ENCODE measurements at regions not wholly inside any gene's neighbourhood (a gene's known extent, or its start where the extent isn't known, plus 50 kb on each side); places are given as distances from the start of the nearest gene placed in this dataset.

DNA sequence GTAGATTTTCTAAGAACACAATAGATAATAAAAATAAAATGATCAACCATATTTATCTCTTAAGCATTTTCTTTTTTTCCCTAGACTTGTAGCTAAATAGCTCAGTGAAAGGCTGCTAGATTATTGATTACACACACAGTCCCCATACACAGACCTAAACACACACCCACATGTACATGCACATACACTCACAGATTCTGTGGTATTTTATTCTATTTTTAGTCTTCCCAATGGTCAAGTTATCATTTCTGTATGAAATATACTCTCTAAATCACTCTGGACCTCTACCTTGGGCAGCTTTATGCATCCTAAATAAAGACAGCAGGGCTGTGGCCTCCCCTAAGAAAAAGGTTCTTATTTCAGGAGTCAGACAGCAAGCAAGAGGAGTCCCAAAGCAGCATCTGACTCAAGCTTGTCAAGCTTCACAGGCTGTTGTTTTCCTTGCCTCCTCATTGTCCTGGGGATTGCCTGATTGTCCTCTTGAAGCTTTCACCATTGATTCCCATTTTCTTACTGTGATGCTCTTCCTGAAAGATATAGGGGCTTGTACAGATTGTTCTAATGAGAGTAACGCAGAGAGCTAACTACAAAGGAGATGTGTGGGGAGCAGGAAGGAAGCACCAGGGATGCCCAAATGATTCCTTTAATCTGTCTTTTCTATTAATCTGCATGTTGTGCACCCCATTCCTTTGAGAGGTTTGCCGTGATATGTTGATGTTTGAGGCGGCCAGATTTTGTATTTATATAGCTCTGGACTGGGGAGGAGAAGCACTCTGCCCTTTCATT, 986.5 kb downstream of the PCDH17 start:
- no peaks in the 10 kb centered on the region for H3K27me3 ChIP-seq

DNA sequence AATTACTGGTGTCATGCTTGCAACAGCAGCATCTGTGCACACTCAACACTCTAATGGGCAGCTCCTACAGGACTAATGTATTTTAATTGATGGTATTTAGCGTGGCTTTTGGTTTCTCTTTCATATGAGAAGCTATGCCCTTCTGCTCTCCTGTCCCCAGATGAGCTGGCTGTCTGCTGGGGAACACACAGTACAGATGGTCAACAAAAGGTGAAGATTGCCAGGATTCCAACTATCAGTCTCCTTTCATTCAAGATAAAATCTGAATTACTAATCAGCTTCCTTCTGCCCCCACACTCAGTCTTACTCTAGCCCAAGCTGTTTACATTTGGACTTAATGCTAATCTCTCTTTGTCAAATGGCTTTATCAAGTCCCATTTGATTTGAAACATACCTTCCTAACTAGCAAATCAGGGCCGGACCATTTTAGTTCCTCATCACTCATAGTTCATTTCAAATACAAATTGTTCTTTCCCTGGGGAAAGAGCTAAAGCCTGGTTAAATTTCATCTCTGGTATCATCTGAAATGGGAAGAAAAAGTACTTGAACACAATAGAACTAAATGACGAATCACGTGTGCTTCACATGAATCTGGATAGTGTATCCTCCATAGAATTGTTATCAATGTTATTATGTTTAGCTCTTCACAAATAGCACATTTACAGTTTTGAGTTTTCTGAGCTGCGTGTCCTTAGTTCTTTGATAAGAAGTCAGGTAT, 988.0 kb downstream of the PCDH17 start:
- no peaks in the 10 kb centered on the region for H3K4me1 ChIP-seq
- no peak for ATAC-seq
- WGBS, 2 donors: 30 to 32% methylated on average over 5 of the region's 5 CpGs

More for the DNA sequence above, 986.5 kb downstream of the PCDH17 start:
- TF ChIP-seq, protein P1, sequence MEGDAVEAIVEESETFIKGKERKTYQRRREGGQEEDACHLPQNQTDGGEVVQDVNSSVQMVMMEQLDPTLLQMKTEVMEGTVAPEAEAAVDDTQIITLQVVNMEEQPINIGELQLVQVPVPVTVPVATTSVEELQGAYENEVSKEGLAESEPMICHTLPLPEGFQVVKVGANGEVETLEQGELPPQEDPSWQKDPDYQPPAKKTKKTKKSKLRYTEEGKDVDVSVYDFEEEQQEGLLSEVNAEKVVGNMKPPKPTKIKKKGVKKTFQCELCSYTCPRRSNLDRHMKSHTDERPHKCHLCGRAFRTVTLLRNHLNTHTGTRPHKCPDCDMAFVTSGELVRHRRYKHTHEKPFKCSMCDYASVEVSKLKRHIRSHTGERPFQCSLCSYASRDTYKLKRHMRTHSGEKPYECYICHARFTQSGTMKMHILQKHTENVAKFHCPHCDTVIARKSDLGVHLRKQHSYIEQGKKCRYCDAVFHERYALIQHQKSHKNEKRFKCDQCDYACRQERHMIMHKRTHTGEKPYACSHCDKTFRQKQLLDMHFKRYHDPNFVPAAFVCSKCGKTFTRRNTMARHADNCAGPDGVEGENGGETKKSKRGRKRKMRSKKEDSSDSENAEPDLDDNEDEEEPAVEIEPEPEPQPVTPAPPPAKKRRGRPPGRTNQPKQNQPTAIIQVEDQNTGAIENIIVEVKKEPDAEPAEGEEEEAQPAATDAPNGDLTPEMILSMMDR (IDR thresholded peaks at IDR 0.05): no peak
- TF ChIP-seq POLR2A (IDR thresholded peaks at IDR 0.05): no peak
- Histone ChIP-seq H3K36me3 (replicated peaks in 1 of 2; ENCODE audit: insufficient read depth in 1 of 2, low read depth in 2 of 2) (no peaks in the 10 kb centered on the region), H3K4me1 (no peaks in the 10 kb centered on the region), H3K4me3 (no peak overlapping the region), H3K9me3 (no peaks in the 10 kb centered on the region), H3K27ac (no peak overlapping the region)
- intact Hi-C loops (cut with DNase I): no loop called here
- DNase-seq (no peak), ATAC-seq (no peak)
- WGBS, 2 donors: 77 to 84% methylated on average over 3 of the region's 3 CpGs

GRCh38 chr13:58620176-58620575, 988.6 kb downstream of the PCDH17 start:
- no peak for ATAC-seq
- Histone ChIP-seq H3K4me3 (no peak overlapping the region), H3K27me3 (no peaks in the 10 kb centered on the region), H3K27ac (no peak overlapping the region), H3K4me1 (no peaks in the 10 kb centered on the region), H3K36me3 (replicated peaks in 1 of 2; ENCODE audit: insufficient read depth in 1 of 2, low read depth in 2 of 2) (no peaks in the 10 kb centered on the region), H3K9me3 (no peaks in the 10 kb centered on the region)
- DNase-seq: no peak
- intact Hi-C loops (cut with DNase I): no loop called here
- 44 to 68% methylated on average over 2 of the region's 2 CpGs for WGBS, 2 donors
- TF ChIP-seq, protein P1 (IDR thresholded peaks at IDR 0.05): no peak
- TF ChIP-seq POLR2A (IDR thresholded peaks at IDR 0.05): no peak

More for the DNA sequence above, 988.0 kb downstream of the PCDH17 start:
- intact Hi-C loops (cut with DNase I): no loop called here
- Histone ChIP-seq H3K4me3 (no peak overlapping the region), H3K36me3 (replicated peaks in 1 of 2; ENCODE audit: insufficient read depth in 1 of 2, low read depth in 2 of 2) (no peaks in the 10 kb centered on the region), H3K27me3 (no peaks in the 10 kb centered on the region), H3K9me3 (no peaks in the 10 kb centered on the region), H3K27ac (no peak overlapping the region)
- no peak for DNase-seq
- TF ChIP-seq, protein P1 (IDR thresholded peaks at IDR 0.05): no peak

DNA sequence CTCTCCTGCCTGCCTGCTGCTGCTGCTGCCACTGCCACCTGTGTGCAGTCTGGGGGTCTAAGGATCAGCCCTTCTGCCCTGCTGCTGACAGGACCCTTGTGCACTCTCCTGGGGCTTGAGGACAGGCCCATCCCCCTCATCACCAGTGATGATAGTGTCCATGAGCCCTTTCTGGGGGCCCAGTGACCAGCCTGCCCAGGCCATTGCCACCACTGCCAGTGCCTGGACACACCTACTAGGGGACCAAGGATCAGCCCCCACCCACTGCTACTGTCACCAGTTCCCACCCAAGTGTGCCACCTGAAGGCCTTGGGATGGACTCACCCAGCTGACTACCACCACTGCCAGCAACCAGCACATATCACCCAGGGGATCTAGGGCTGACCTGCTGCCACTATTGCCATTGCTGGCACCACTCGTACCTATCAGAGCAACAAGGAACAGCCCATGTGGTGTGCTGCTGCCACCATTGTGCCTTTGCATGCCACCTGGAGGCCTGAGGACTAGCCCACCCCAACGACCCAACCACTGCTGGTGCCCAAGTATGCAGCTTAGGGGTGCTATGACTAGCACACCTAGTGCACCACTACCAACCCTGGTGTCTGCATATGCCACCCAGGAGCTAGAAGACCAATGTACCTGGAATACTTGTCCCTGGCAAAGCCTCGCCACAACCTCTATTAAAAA, 994.3 kb downstream of the PCDH17 start:
- no peak for DNase-seq
- Histone ChIP-seq H3K4me3 (no peak overlapping the region), H3K27me3 (no peaks in the 10 kb centered on the region), H3K36me3 (replicated peaks in 1 of 2; ENCODE audit: insufficient read depth in 1 of 2, low read depth in 2 of 2) (no peaks in the 10 kb centered on the region), H3K27ac (no peak overlapping the region), H3K9me3 (no peaks in the 10 kb centered on the region), H3K4me1 (no peaks in the 10 kb centered on the region)
- TF ChIP-seq, protein P1 (IDR thresholded peaks at IDR 0.05): no peak
- no peak for TF ChIP-seq POLR2A (IDR thresholded peaks at IDR 0.05)
- WGBS, 2 donors: 61 to 75% methylated on average over 2 to 3 of the region's 3 CpGs
- intact Hi-C loops (cut with DNase I): no loop called here
- ATAC-seq: no peak
